Endodermal cell (in vitro differentiated cells): ENCODE measurements at regions not wholly inside any gene's neighbourhood (a gene's known extent, or its start where the extent isn't known, plus 50 kb on each side); places are given as distances from the start of the nearest gene placed in this dataset.

Source experiments
- DNase-seq: peaks from one replicate; pipeline ENCODE4 v3.0.0-alpha.2; 2017
- H3K27ac ChIP-seq: 2 replicates; pipeline ENCODE4 v1.5.1; 2013; ENCODE audit warnings: mild to moderate bottlenecking, low read depth, low read length, moderate library complexity
- H3K27me3 ChIP-seq: 2 replicates; pipeline ENCODE4 v1.6.1; 2013; ENCODE audit warnings: mild to moderate bottlenecking, low read length, moderate library complexity; ENCODE audit not compliant: insufficient read depth, control insufficient read depth, poor library complexity, severe bottlenecking
- H3K36me3 ChIP-seq: 2 replicates; pipeline ENCODE4 v1.7.0; 2013; ENCODE audit warnings: mild to moderate bottlenecking, low read length, moderate library complexity; ENCODE audit not compliant: control insufficient read depth, insufficient read depth
- H3K4me1 ChIP-seq: one replicate; pipeline ENCODE4 v1.7.0; 2013; ENCODE audit warnings: low read length; ENCODE audit not compliant: control insufficient read depth, insufficient read depth
- H3K4me3 ChIP-seq: 2 replicates; pipeline ENCODE4 v1.5.1; 2013; ENCODE audit warnings: mild to moderate bottlenecking, low read length, moderate library complexity
- H3K9ac ChIP-seq: 2 replicates; pipeline ENCODE4 v1.6.1; 2013; ENCODE audit warnings: mild to moderate bottlenecking, low read length, moderate library complexity; ENCODE audit not compliant: poor library complexity, severe bottlenecking; ENCODE audit errors: extremely low read depth
- H3K9me3 ChIP-seq: 2 replicates; pipeline ENCODE4 v1.6.1; 2013; ENCODE audit warnings: mild to moderate bottlenecking, low read length, moderate library complexity; ENCODE audit not compliant: control insufficient read depth
- H3K27ac Mint-ChIP-seq: 2 replicates; pipeline ENCODE4 v1.8.0; 2020; ENCODE audit warnings: mixed read lengths
- H3K27me3 Mint-ChIP-seq: 2 replicates; pipeline ENCODE4 v1.8.0; 2021; ENCODE audit warnings: mild to moderate bottlenecking, mixed read lengths; ENCODE audit not compliant: insufficient read depth
- H3K36me3 Mint-ChIP-seq: 2 replicates; pipeline ENCODE4 v1.8.0; 2020; ENCODE audit warnings: low read depth, mixed read lengths
- H3K4me1 Mint-ChIP-seq: 2 replicates; pipeline ENCODE4 v1.8.0; 2020; ENCODE audit warnings: mixed read lengths
- H3K4me3 Mint-ChIP-seq: 2 replicates; pipeline ENCODE4 v1.8.0; 2020; ENCODE audit warnings: mild to moderate bottlenecking, moderate library complexity, mixed read lengths
- H3K9me3 Mint-ChIP-seq: 2 replicates; pipeline ENCODE4 v1.8.0; 2020; ENCODE audit warnings: mild to moderate bottlenecking, mixed read lengths
- WGBS, 2 experiments: methylation state at CpG; one replicate each; pipeline versions ENCODE4 v1.1.5 to v1.1.7; 2013; ENCODE audit warnings: missing lambda C conversion rate in 2 of 2, mixed read lengths in 1 of 2; ENCODE audit not compliant: insufficient coverage in 1 of 2, insufficient read length in 1 of 2; 5-methylcytosine and 5-hydroxymethylcytosine counted together
- TF ChIP-seq, protein P1 (sequence below): fragments of 200-600 bp; sonication (generic); conservative IDR thresholded peaks from 2 replicates; pipeline ENCODE4 v1.5.0; 2021; ENCODE audit warnings: antibody characterized with exemption, mild to moderate bottlenecking

DNA sequence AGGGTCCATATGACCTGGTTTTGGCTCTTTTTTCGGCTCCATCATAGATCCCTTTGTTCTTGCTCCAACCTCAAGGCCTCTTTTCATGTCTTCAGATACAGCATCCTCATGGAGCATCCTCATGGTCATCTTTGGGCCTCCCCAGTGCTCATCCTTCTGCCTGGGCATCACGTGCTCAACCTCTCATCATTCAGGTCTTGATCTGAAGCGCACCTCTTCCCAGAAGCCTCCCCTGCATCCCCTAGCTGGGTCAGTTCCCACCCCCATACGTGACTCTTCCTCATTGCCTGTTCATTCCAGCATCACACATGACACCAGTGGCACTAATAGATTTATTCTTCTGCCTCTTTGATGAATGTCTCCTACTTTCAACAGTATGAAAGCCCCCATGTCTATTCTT, 192.2 kb downstream of the MIAT start:
- WGBS, 2 experiments = 80 to 95% methylated on average over 4 of the region's 4 CpGs
- Mint-ChIP-seq H3K27me3 (peaks cover 18% of the 10 kb centered on the region), H3K36me3 (no peaks in the 10 kb centered on the region), H3K4me3 (no peak overlapping the region), H3K9me3 (no peaks in the 10 kb centered on the region), H3K4me1 (peaks cover 2% of the 10 kb centered on the region), H3K27ac (no peak overlapping the region)
- Histone ChIP-seq H3K9ac (no peak overlapping the region), H3K27ac (no peak overlapping the region), H3K36me3 (no peaks in the 10 kb centered on the region), H3K4me1 (no peaks in the 10 kb centered on the region), H3K4me3 (no peak overlapping the region), H3K9me3 (no peaks in the 10 kb centered on the region), H3K27me3 (peaks cover 5% of the 10 kb centered on the region)
- no peak for DNase-seq
- TF ChIP-seq, protein P1, sequence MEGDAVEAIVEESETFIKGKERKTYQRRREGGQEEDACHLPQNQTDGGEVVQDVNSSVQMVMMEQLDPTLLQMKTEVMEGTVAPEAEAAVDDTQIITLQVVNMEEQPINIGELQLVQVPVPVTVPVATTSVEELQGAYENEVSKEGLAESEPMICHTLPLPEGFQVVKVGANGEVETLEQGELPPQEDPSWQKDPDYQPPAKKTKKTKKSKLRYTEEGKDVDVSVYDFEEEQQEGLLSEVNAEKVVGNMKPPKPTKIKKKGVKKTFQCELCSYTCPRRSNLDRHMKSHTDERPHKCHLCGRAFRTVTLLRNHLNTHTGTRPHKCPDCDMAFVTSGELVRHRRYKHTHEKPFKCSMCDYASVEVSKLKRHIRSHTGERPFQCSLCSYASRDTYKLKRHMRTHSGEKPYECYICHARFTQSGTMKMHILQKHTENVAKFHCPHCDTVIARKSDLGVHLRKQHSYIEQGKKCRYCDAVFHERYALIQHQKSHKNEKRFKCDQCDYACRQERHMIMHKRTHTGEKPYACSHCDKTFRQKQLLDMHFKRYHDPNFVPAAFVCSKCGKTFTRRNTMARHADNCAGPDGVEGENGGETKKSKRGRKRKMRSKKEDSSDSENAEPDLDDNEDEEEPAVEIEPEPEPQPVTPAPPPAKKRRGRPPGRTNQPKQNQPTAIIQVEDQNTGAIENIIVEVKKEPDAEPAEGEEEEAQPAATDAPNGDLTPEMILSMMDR = no peak

DNA sequence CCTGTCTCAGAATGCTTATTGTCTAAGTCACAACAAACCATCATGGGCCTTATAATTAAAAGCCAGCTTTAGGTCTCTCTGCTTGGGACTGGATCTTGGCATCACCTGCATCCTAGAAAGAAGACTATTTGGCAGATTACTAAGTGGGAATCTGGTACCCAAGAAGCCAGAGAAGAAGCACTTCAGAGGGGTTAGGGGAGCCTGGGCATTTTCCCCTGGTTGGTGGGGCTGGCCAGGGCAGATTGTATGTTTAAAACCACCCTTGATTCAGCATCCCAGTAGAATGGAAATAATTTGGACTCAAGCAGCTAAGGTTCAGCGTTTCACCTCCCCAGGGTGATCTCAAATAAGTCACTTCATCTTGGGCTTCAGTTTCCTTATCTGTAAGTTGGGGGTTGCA, 193.7 kb downstream of the MIAT start:
- TF ChIP-seq, protein P1 = no peak
- no peak overlapping the region for H3K4me3 ChIP-seq
- H3K4me3 Mint-ChIP-seq = no peak overlapping the region
- H3K27ac ChIP-seq = no peak overlapping the region
- 71 to 91% methylated on average over 1 of the region's 1 CpG for WGBS, 2 experiments
- no peaks in the 10 kb centered on the region for H3K9me3 Mint-ChIP-seq
- no peaks in the 10 kb centered on the region for H3K4me1 ChIP-seq
- H3K27me3 ChIP-seq = peaks cover 5% of the 10 kb centered on the region
- no peaks in the 10 kb centered on the region for H3K36me3 ChIP-seq
- H3K9ac ChIP-seq = no peak overlapping the region
- DNase-seq = peak; percentile 18
- peaks cover 2% of the 10 kb centered on the region for H3K4me1 Mint-ChIP-seq
- no peak overlapping the region for H3K27ac Mint-ChIP-seq
- no peaks in the 10 kb centered on the region for H3K9me3 ChIP-seq
- peaks cover 16% of the 10 kb centered on the region for H3K27me3 Mint-ChIP-seq
- no peaks in the 10 kb centered on the region for H3K36me3 Mint-ChIP-seq

DNA sequence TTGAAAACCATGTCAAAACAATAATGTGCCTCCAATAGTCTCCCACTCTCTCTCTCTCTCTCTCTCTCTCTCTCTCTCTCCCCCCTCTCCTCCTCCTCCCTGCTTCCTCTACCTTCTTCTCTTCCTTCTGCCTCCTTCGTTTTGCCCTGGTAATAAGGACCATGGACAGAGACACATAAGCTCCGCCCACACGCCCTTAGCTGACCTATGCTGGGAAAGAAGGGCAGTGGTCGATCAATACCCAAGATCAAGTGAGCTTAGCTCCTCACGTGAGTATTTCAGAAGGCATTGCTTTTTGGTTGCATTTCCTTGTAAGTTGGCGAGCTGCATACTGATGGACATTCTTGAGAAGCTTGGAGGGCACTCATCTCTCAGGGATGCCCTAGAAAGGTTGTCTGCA, 194.8 kb downstream of the MIAT start:
- Histone ChIP-seq H3K9me3 (no peaks in the 10 kb centered on the region), H3K27me3 (peaks cover 5% of the 10 kb centered on the region), H3K27ac (no peak overlapping the region), H3K4me3 (no peak overlapping the region), H3K36me3 (no peaks in the 10 kb centered on the region), H3K9ac (no peak overlapping the region), H3K4me1 (no peaks in the 10 kb centered on the region)
- Mint-ChIP-seq H3K36me3 (no peaks in the 10 kb centered on the region), H3K4me3 (no peak overlapping the region), H3K4me1 (peaks cover 2% of the 10 kb centered on the region), H3K27me3 (peaks cover 13% of the 10 kb centered on the region), H3K27ac (no peak overlapping the region), H3K9me3 (no peaks in the 10 kb centered on the region)
- 16 to 17% methylated on average over 5 to 6 of the region's 6 CpGs for WGBS, 2 experiments
- DNase-seq = peak; percentile 94
- TF ChIP-seq, protein P1 = no peak
